GM19025 (cell line): ENCODE measurements at regions not wholly inside any gene's neighbourhood (a gene's known extent, or its start where the extent isn't known, plus 50 kb on each side); places are given as distances from the start of the nearest gene placed in this dataset.
"Not testable (repeated sequence)": the region's sequence is repeated elsewhere in the genome, so short reads cannot be mapped to it uniquely, and the experiment has no call there.

Experiments
- ATAC-seq: cut with Tn5 transposase; IDR thresholded peaks from one replicate; pipeline ENCODE4 v1.9.1; 2021; ENCODE audit warnings: mild to moderate bottlenecking, low read depth, moderate library complexity; ENCODE audit not compliant: unreplicated experiment

DNA sequence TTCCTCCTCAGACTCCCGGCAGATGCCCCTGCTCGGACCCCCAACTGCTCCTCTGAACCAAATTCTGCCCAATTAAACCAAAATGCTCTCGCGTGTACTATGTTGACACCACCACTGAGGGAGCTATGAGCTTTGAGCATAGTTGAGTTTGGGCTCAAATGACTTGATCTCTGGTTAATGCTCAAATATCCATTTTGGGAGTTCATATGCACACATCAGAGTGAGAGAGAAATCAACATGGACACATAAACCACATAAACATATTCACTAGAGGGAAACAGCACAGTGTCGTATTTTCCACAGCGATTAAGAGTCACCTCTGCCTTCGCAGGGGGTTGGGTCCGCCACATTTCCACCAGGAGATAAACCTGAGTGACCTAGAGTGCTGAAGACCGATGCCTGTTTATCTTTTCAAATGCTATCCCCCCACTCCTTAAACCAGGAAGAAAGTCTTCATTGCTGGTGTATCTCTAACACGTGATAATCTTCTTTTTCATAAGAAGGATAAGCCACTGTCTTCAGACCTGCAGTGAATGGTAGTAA, 59.4 kb upstream of the FOXN3 start:
- no peak for ATAC-seq

DNA sequence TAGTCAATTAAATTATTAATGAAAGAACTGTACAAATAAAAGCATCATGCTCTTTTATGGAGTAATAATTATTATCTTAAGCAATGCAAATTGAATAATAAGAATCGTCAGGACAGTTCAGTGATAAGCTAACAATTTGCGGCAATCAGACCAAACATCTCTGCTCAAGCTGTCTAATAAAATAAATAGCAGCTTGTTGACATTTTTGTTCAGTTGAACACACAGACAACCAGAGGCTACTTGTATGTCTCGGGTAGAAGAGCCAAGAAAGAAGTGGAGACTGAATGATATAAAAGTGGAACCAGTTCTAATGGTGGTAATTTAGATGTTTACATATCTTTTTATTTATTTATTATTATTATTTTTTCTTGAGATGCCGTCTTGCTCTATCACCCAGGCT, 57.4 kb upstream of the FOXN3 start:
- ATAC-seq = no peak

DNA sequence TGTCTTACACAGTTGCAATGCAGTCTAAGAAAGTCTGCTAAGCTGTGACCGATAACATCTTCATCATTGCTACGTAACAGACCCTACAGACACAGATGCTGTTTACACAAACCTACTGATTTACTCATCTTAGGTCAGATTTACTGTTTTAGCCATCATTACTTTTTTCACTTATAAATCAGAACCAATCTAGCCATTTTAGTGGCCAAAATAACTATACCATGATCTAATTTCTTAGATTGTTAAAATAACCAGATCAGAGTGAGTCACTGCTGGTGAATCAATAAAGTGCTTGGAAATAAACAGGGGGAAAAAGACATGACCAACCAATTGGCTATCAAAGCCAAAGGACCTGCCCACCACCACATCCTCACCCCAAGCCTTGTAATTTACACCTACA, 57.0 kb upstream of the FOXN3 start:
- no peak for ATAC-seq

DNA sequence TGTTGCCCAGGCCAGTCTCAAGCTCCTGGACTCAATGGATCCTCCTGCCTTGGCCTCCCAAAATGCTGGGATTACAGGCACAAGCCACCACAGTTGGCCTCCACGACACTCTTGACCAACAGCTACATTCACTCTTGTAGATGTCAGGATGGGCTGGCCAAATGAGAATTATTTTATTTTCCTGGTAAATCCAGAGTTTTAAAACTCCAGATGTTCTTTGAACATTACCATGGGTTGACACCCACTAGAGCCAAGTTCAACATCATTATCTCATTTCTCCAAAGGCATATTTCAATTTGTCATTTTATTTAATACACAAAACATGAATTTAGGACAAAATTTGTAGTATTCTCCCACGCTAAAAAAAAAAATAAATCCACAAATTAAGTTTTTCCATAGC, 56.5 kb upstream of the FOXN3 start:
- no peak for ATAC-seq

DNA sequence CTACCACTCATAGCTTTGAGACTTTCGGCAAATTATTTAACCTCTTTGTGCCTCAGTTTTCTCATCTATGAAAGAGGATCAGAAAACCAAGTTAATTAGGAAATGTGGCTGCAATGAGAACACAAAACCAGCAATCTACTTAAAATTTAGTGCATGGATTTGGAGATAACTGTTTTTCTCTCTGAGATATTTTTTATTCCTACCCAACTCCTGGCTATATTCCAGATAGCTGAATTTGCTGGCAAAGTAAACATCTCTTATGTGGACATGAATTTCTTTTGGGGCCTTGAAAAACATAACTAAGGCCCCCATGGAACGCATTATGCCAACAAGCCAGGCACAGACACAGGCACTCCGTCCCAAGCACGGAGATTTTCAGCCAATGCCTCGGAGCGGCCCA, 53.4 kb upstream of the FOXN3 start:
- ATAC-seq = no peak

DNA sequence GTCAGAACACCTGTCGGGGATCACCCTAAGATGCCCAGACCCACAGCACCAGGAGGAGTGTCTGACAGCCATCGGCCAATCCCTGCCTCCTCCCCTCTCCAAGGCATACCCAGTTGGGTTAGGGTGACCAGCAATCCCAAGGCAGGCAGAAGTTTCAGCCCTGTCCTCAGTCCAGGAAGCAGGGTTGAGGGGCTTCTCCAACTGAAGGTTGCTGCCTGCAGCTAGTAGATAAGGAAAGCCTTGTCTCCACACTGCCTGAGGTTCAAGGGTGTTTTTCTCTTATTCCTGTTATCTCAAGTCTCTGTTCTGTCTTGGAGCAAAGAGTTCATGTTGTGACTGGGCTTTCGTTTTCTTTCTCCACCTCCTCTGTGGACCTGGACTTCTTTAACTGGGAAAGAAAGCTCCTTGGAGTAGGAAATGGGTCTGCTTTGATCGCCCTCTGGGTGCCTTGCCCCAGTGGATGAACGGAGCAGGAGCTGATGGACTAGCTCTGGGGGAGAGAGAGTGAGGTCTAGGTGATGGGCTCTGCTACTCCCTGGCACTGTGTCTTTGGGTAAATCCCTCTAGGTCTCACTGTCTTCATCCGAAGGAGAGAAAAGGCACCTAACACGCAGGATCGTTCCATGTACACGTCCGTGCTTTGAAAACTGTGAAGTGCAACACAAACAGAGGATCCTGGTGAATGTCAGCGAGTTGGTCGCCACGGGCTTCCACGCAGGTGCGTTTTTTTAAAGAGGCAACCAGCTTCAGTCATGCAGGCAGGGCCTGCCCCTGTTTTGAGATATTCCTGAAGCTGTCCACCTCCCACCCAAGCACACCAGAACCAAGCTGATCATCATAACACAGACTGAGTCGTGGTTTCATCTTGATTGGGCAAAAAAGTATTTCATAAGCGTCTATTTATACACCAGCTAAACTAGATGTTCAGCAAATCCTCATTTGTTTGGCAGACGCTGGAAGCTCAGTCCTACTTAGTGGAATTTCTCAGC, 52.5 kb upstream of the FOXN3 start:
- no peak for ATAC-seq

DNA sequence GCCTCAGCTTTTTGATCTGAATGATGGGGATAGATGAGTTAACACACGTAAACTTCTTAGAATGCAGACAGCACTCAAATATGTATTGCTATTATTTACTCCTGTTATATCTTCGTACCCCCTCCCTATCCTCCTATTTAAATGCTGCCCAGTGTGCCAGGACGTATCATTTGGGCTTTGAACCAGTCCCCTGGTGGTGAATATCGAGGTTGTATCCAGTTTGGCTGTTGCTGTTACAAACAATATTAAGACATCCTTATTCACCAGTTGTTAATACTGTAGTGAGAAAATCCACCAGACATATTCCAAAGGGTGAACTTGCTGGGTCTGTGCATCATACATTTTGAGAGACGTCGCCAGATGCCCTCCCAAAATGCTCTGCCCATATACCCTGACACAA, 51.5 kb upstream of the FOXN3 start:
- ATAC-seq = no peak

DNA sequence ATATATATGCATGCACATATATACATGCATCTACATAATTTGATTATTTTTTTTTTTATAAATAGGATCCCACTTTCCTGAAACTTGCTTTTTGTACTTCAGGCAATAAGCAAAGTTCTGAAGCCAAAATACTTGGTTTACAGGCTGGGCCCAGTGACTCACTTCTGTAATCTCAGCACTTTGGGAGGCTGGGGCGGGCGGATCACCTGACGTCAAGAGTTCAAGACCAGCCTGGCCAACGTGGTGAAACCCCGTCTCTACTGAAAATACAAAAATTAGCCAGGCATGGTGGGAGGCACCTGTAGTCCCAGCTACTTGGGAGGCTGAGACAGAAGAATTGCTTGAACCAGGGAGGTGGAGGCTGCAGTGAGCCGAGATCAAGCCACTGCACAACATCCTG, 51.0 kb upstream of the FOXN3 start:
- ATAC-seq = not testable (repeated sequence)

DNA sequence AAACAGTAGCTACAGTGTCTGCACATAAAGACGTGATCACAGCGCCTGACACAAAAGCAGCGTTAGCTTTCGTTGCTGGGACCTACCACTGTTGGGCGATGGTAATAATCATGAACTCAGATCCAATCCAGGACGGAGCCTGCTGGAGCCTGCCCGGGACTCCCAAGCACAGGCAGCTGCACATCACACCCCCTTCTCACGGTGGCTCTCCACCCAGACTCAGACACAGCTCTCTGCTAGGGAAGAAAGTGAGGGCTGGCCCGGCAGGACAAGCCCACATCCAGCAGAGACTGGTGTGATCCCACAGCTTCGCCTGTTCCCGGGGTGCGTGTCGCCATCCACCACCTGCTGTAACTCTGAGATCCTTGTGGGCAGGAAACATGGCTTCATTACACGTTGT, 49.9 kb upstream of the FOXN3 start:
- ATAC-seq = no peak
